ENCODE measurements at regions not wholly inside any gene's neighbourhood (a gene's known extent, or its start where the extent isn't known, plus 50 kb on each side); places are given as distances from the start of the nearest gene placed in this dataset.

- Histone ChIP-seq H4K91ac (ENCODE audit: insufficient read depth, low read depth, low read length) (no peak overlapping the region), H3K23ac (ENCODE audit: low read depth, low read length) (no peak overlapping the region), H3K4me1 (ENCODE audit: control insufficient read depth, insufficient read depth, low read length) (no peaks in the 10 kb centered on the region), H2AK5ac (ENCODE audit: low read depth, low read length) (no peak overlapping the region), H3K9me3 (ENCODE audit: control insufficient read depth, insufficient read depth, low read length) (no peaks in the 10 kb centered on the region), H3K36me3 (ENCODE audit: control insufficient read depth, insufficient read depth, low read length) (no peaks in the 10 kb centered on the region), H3K4ac (ENCODE audit: low read depth, low read length) (no peak overlapping the region), H2BK15ac (ENCODE audit: low read depth, low read length) (no peak overlapping the region), H2BK120ac (ENCODE audit: low read depth, low read length) (no peak overlapping the region), H4K20me1 (ENCODE audit: insufficient read depth, low read length) (no peaks in the 10 kb centered on the region), H3K4me3 (ENCODE audit: insufficient read depth, low read depth, low read length) (no peak overlapping the region), H3K14ac (replicated peaks; ENCODE audit: low read depth, low read length) (no peak overlapping the region), H3K18ac (ENCODE audit: low read depth, low read length) (no peak overlapping the region), H2AFZ (replicated peaks; ENCODE audit: low read length, poor library complexity) (no peak overlapping the region), H3K4me2 (ENCODE audit: low read depth, low read length) (no peak overlapping the region), H4K5ac (ENCODE audit: low read depth, low read length) (no peak overlapping the region), H3K56ac (ENCODE audit: extremely low read depth, insufficient read depth, low read length) (no peak overlapping the region), H3K79me1 (ENCODE audit: low read depth in 1 of 2, low read length in 2 of 2) (no peaks in the 10 kb centered on the region), H2BK5ac (ENCODE audit: low read depth, low read length, poor library complexity, severe bottlenecking) (no peak overlapping the region), H3K9me1 (ENCODE audit: insufficient read depth, low read length) (no peaks in the 10 kb centered on the region), H3K9ac (ENCODE audit: low read depth, low read length) (no peak overlapping the region), H2BK20ac (ENCODE audit: low read depth, low read length) (no peak overlapping the region), H2AK9ac (replicated peaks; ENCODE audit: low read depth, low read length, poor library complexity) (no peak overlapping the region), H3K27ac (ENCODE audit: insufficient read depth, low read length) (no peak overlapping the region), H4K8ac (ENCODE audit: low read depth in 2 of 2, low read length in 2 of 2) (no peak overlapping the region), H3K27me3 (ENCODE audit: control insufficient read depth, insufficient read depth, low read length) (peaks cover 24% of the 10 kb centered on the region)
- no peak for ATAC-seq (ENCODE audit: low read depth)
- TF ChIP-seq SMC3 (IDR thresholded peaks at IDR 0.05; ENCODE audit: low read depth, low read length) = no peak
- no peak for TF ChIP-seq MAFK (IDR thresholded peaks at IDR 0.05; ENCODE audit: low read depth, low read length)
- no peak for TF ChIP-seq CEBPB (IDR thresholded peaks at IDR 0.05; ENCODE audit: low read depth, low read length)
- no peak for TF ChIP-seq RFX5 (IDR thresholded peaks at IDR 0.05; ENCODE audit: low read depth, low read length)
- no peak for TF ChIP-seq MXI1 (IDR thresholded peaks at IDR 0.05; ENCODE audit: borderline replicate concordance, low read depth, low read length)
- TF ChIP-seq RAD21 (IDR thresholded peaks at IDR 0.05; ENCODE audit: low read length) = no peak
- TF ChIP-seq RCOR1 (IDR thresholded peaks at IDR 0.05; ENCODE audit: insufficient replicate concordance, low read length) = no peak
- no peak for TF ChIP-seq BHLHE40 (IDR thresholded peaks at IDR 0.05; ENCODE audit: low read depth, low read length)
- TF ChIP-seq, protein P1, sequence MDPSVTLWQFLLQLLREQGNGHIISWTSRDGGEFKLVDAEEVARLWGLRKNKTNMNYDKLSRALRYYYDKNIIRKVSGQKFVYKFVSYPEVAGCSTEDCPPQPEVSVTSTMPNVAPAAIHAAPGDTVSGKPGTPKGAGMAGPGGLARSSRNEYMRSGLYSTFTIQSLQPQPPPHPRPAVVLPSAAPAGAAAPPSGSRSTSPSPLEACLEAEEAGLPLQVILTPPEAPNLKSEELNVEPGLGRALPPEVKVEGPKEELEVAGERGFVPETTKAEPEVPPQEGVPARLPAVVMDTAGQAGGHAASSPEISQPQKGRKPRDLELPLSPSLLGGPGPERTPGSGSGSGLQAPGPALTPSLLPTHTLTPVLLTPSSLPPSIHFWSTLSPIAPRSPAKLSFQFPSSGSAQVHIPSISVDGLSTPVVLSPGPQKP (IDR thresholded peaks at IDR 0.05; ENCODE audit: borderline replicate concordance, low read depth, low read length) = no peak
- CTCF ChIA-PET = no interaction called here
- DNase-seq = no peak
- dilution Hi-C loops (cut with HindIII; ENCODE audit: low sequenced_read_pairs, unreplicated experiment) (no loop called here), in situ Hi-C loops (cut with MboI; ENCODE audit: low sequenced_read_pairs) (no loop called here), intact Hi-C loops (cut with micrococcal nuclease) (no loop called here)
- BruUV-seq (replicated peaks) = no TSS peak
- WGBS, 2 experiments (ENCODE audit: extremely low coverage in 2 of 2, insufficient read length in 1 of 2) = 49% methylated on average over 2 of the region's 2 CpGs; no CpG with 5 or more reads in 1 of the 2 experiments
- POLR2A ChIA-PET (ENCODE audit: unreplicated experiment) = no interaction called here
Measured at GRCh38 chr4:38226170-38226569, 266.0 kb downstream of the PTTG2 start.

Data from IMR-90 (cell line).